Superior temporal gyrus (tissue), 1 donor: ENCODE measurements at regions not wholly inside any gene's neighbourhood (a gene's known extent, or its start where the extent isn't known, plus 50 kb on each side); places are given as distances from the start of the nearest gene placed in this dataset.
"Not testable (repeated sequence)": the region's sequence is repeated elsewhere in the genome, so short reads cannot be mapped to it uniquely, and the experiment has no call there.

Source experiments
- DNase-seq: peaks from one replicate; pipeline ENCODE4 v3.0.0-alpha.2; 2016; ENCODE audit errors: extremely low spot score

GRCh38 chr6:159400826-159401225 lies 231.6 kb downstream of the FNDC1 start:
- DNase-seq: no peak

- no peak for DNase-seq
Measured at GRCh38 chr6:159399751-159400221, 230.6 kb downstream of the FNDC1 start.

GRCh38 chr6:159398633-159399032 lies 229.4 kb downstream of the FNDC1 start:
- no peak for DNase-seq

GRCh38 chr6:159397753-159398152 lies 228.6 kb downstream of the FNDC1 start:
- no peak for DNase-seq

- DNase-seq: no peak
Measured at GRCh38 chr6:159395609-159396008, 226.4 kb downstream of the FNDC1 start.

GRCh38 chr6:159392695-159393094 lies 223.5 kb downstream of the FNDC1 start:
- not testable (repeated sequence) for DNase-seq

- DNase-seq: no peak
Measured at GRCh38 chr6:159390381-159390780, 221.2 kb downstream of the FNDC1 start.

GRCh38 chr6:159389695-159390094 lies 220.5 kb downstream of the FNDC1 start:
- DNase-seq: no peak

GRCh38 chr6:159380114-159380513 lies 210.9 kb downstream of the FNDC1 start:
- no peak for DNase-seq

GRCh38 chr6:159378411-159379328 lies 209.5 kb downstream of the FNDC1 start:
- no peak for DNase-seq

- DNase-seq: no peak
Measured at GRCh38 chr6:159376516-159377158, 207.4 kb downstream of the FNDC1 start.

GRCh38 chr6:159375014-159375413 lies 205.8 kb downstream of the FNDC1 start:
- DNase-seq: no peak

GRCh38 chr6:159373670-159374069 lies 204.5 kb downstream of the FNDC1 start:
- no peak for DNase-seq

GRCh38 chr6:159372333-159372732 lies 203.1 kb downstream of the FNDC1 start:
- DNase-seq: no peak

GRCh38 chr6:159360306-159360705 lies 191.1 kb downstream of the FNDC1 start:
- no peak for DNase-seq

GRCh38 chr6:159359581-159360297 lies 190.5 kb downstream of the FNDC1 start:
- peak; percentile 48 for DNase-seq

GRCh38 chr6:159358562-159358961 lies 189.4 kb downstream of the FNDC1 start:
- DNase-seq: no peak

GRCh38 chr6:159357211-159357915 lies 188.2 kb downstream of the FNDC1 start:
- no peak for DNase-seq

GRCh38 chr6:159353193-159353592 lies 184.0 kb downstream of the FNDC1 start:
- no peak for DNase-seq

- DNase-seq: no peak
Measured at GRCh38 chr6:159351707-159352106, 182.5 kb downstream of the FNDC1 start.

GRCh38 chr6:159349915-159350314 lies 180.7 kb downstream of the FNDC1 start:
- DNase-seq: no peak

- no peak for DNase-seq
Measured at GRCh38 chr6:159343709-159344108, 174.5 kb downstream of the FNDC1 start.
